Lower lobe of right lung (tissue), 2 donors: ENCODE measurements at regions not wholly inside any gene's neighbourhood (a gene's known extent, or its start where the extent isn't known, plus 50 kb on each side); places are given as distances from the start of the nearest gene placed in this dataset.
A peak's percentile ranks its signal among the peaks of the same experiment; 100 is the strongest.

Experiments
- ATAC-seq, 2 donors: fragments of 200-7000 bp; cut with Tn5 transposase; one replicate each; pipeline ENCODE4 v1.9.1; 2020 to 2022; ENCODE audit warnings: mild to moderate bottlenecking in 2 of 2, moderate library complexity in 2 of 2
- DNase-seq: peaks from one replicate; pipeline ENCODE4 v3.0.0-alpha.2; 2020
- H3K27ac ChIP-seq: fragments of 200-600 bp; one replicate; pipeline ENCODE4 v1.8.0; 2022
- H3K27me3 ChIP-seq: fragments of 200-600 bp; one replicate; pipeline ENCODE4 v1.8.0; 2022; ENCODE audit warnings: low read depth
- H3K36me3 ChIP-seq: fragments of 200-600 bp; one replicate; pipeline ENCODE4 v1.8.0; 2022; ENCODE audit warnings: mild to moderate bottlenecking
- H3K4me1 ChIP-seq: fragments of 200-600 bp; one replicate; pipeline ENCODE4 v1.8.0; 2022
- H3K4me3 ChIP-seq: fragments of 200-600 bp; one replicate; pipeline ENCODE4 v1.8.0; 2022; ENCODE audit warnings: mild to moderate bottlenecking
- H3K9me3 ChIP-seq: fragments of 200-600 bp; one replicate; pipeline ENCODE4 v1.8.0; 2022
- CTCF ChIP-seq: fragments of 200-600 bp; IDR thresholded peaks from one replicate; pipeline ENCODE4 v1.8.0; 2022; ENCODE audit warnings: antibody characterized with exemption, mild to moderate bottlenecking
- intact Hi-C: fragments of 100-400 bp; cut with DNase I; formaldehyde crosslinking; loops from one replicate; pipeline ENCODE4 v1.11.0; 2022
- donor health status: DM: no; HTN: yes; CAD: no; lungs with severe emphysema.

- Histone ChIP-seq H3K9me3 (no peaks in the 10 kb centered on the region), H3K4me3 (no peak overlapping the region), H3K27me3 (no peaks in the 10 kb centered on the region), H3K4me1 (peaks cover 8% of the 10 kb centered on the region), H3K27ac (no peak overlapping the region), H3K36me3 (no peaks in the 10 kb centered on the region)
- intact Hi-C loops: no loop called here
- no peak for ATAC-seq
- no peak for DNase-seq
- TF ChIP-seq CTCF: no peak
Observed at GRCh38 chr12:75709503-75709902, 198.1 kb upstream of the KRR1 start.

DNA sequence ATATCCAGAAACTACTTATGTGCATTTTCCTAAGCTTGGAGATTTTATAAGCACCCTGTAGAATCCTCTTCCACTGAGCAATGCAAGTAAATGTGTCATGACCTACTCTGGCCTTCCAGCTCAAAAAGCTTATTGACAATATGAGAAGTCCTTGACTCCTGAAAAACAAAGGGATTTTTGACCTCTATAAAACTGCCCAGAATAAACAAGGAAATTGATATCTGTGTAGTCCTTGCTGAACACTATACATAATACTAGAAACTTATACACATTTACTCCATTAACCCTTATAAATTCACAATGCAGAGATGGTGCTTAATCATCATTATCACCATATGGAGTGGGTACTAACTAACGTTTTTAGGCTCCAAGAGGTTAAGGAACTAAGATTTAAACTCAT is 197.4 kb upstream of the KRR1 start:
- H3K4me3 ChIP-seq: no peak overlapping the region
- DNase-seq (no peak), ATAC-seq (no peak)
- H3K36me3 ChIP-seq: no peaks in the 10 kb centered on the region
- intact Hi-C loops: no loop called here
- TF ChIP-seq CTCF: no peak
- H3K4me1 ChIP-seq: peaks cover 8% of the 10 kb centered on the region
- no peaks in the 10 kb centered on the region for H3K9me3 ChIP-seq
- H3K27me3 ChIP-seq: no peaks in the 10 kb centered on the region
- no peak overlapping the region for H3K27ac ChIP-seq

DNA sequence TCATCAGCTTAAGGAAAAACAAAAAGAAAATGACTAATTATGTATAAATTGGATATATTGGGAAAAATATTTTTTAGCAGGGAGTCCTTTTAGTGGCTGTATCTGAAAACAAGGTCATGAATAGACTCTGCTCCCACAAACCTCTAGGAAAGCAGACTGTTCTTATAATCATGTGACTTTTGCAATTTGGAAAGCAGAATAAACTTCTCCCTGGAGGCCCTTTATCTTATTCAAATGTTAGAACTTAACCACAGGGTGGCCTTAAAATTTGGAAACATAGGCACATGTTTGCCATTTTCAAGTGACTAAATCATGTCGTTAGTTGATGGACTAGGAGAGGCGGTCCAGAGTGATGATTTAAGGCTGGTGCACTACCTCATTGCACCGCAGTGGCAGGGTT is 196.6 kb upstream of the KRR1 start:
- Histone ChIP-seq H3K36me3 (no peaks in the 10 kb centered on the region), H3K27me3 (no peaks in the 10 kb centered on the region), H3K4me3 (no peak overlapping the region), H3K4me1 (peaks cover 8% of the 10 kb centered on the region), H3K9me3 (no peaks in the 10 kb centered on the region), H3K27ac (no peak overlapping the region)
- intact Hi-C loops: no loop called here
- DNase-seq: no peak
- no peak for ATAC-seq
- no peak for TF ChIP-seq CTCF

DNA sequence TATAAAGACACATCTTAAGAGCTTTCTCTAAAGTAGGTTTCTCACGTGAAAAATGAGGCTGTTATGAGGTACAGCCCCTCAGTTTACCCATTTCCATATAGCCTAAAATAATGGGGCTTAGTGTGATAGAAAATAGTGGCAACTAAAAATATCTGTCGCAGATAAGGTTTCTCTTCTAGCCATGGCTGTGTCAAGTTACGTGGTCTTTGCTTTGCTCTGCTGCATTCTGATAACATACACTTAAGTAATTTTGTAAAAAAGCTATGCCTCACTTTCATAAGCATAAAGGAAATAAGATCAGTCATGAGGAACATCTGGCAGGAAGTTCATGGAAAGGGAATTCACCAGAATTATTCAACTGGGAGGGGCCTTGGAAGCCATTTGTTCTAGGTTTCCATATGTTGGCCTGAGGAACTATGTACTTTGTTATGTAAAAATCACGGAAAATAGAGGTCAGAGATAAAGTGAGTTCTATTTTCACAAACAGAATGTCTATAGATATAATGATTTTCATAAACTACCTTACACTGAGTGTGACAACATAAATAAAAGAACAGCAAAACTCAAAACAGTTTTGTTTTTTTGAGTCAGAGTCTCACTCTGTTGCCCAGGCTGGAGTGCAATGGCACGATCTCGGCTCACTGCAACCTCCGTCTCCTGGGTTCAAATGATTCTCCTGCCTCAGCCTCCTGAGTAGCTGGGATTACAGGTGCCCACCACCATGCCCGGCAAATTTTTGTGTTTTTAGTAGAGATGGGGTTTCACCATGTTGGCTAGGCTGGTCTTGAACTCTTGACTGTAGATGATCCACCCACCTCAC is 195.6 kb upstream of the KRR1 start:
- Histone ChIP-seq H3K9me3 (no peaks in the 10 kb centered on the region), H3K27ac (no peak overlapping the region), H3K36me3 (no peaks in the 10 kb centered on the region), H3K4me1 (peaks cover 8% of the 10 kb centered on the region), H3K27me3 (no peaks in the 10 kb centered on the region), H3K4me3 (no peak overlapping the region)
- no peak for DNase-seq
- ATAC-seq: no peak
- intact Hi-C loops: no loop called here
- TF ChIP-seq CTCF: no peak

- Histone ChIP-seq H3K4me3 (no peak overlapping the region), H3K27ac (no peak overlapping the region), H3K4me1 (peaks cover 8% of the 10 kb centered on the region), H3K9me3 (no peaks in the 10 kb centered on the region), H3K36me3 (no peaks in the 10 kb centered on the region), H3K27me3 (no peaks in the 10 kb centered on the region)
- no peak for TF ChIP-seq CTCF
- intact Hi-C loops: no loop called here
- ATAC-seq (peak; percentile 40 to 48), DNase-seq (no peak)
Observed at GRCh38 chr12:75705749-75706711, 194.6 kb upstream of the KRR1 start.
